ENCODE measurements at regions not wholly inside any gene's neighbourhood (a gene's known extent, or its start where the extent isn't known, plus 50 kb on each side); places are given as distances from the start of the nearest gene placed in this dataset.

DNA sequence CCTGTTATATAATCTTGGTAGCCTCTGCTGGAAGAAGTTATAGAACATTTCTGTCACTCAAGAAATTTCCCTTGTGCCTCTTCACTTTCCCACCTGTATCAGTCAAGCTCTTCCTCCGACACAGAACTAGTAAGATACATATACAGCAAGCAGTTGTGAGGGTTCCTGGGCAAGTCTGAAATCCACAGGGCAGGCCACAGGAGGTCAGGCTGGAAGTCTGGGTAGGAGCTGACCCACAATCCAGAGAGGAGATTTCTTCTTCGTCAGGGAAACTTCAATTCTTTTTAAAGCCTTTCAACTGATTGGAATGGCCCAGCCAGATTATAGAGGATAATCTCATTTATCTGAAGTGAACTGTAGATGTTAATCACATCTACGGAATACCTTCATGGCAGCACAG is 96.4 kb upstream of the FMN2 start:
- TF ChIP-seq, protein P1, sequence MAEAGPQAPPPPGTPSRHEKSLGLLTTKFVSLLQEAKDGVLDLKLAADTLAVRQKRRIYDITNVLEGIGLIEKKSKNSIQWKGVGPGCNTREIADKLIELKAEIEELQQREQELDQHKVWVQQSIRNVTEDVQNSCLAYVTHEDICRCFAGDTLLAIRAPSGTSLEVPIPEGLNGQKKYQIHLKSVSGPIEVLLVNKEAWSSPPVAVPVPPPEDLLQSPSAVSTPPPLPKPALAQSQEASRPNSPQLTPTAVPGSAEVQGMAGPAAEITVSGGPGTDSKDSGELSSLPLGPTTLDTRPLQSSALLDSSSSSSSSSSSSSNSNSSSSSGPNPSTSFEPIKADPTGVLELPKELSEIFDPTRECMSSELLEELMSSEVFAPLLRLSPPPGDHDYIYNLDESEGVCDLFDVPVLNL (CRISPR knock-in tag; IDR thresholded peaks at IDR 0.05; ENCODE audit: borderline replicate concordance, low read depth) = no peak
- TF ChIP-seq, protein P2, sequence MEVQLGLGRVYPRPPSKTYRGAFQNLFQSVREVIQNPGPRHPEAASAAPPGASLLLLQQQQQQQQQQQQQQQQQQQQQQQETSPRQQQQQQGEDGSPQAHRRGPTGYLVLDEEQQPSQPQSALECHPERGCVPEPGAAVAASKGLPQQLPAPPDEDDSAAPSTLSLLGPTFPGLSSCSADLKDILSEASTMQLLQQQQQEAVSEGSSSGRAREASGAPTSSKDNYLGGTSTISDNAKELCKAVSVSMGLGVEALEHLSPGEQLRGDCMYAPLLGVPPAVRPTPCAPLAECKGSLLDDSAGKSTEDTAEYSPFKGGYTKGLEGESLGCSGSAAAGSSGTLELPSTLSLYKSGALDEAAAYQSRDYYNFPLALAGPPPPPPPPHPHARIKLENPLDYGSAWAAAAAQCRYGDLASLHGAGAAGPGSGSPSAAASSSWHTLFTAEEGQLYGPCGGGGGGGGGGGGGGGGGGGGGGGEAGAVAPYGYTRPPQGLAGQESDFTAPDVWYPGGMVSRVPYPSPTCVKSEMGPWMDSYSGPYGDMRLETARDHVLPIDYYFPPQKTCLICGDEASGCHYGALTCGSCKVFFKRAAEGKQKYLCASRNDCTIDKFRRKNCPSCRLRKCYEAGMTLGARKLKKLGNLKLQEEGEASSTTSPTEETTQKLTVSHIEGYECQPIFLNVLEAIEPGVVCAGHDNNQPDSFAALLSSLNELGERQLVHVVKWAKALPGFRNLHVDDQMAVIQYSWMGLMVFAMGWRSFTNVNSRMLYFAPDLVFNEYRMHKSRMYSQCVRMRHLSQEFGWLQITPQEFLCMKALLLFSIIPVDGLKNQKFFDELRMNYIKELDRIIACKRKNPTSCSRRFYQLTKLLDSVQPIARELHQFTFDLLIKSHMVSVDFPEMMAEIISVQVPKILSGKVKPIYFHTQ (CRISPR knock-in tag; IDR thresholded peaks at IDR 0.05) = no peak
- no peak for TF ChIP-seq ZNF423 (CRISPR knock-in tag; IDR thresholded peaks at IDR 0.05)
- no peak for TF ChIP-seq ZNF138 (CRISPR knock-in tag; conservative IDR thresholded peaks at IDR 0.05)
- TF ChIP-seq, protein P3, sequence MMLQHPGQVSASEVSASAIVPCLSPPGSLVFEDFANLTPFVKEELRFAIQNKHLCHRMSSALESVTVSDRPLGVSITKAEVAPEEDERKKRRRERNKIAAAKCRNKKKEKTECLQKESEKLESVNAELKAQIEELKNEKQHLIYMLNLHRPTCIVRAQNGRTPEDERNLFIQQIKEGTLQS (CRISPR knock-in tag; conservative IDR thresholded peaks at IDR 0.05) = no peak
- no peak for TF ChIP-seq GABPB1 (CRISPR knock-in tag; IDR thresholded peaks at IDR 0.05)
- no peak for TF ChIP-seq RORB (CRISPR knock-in tag; IDR thresholded peaks at IDR 0.05)
- no peak for TF ChIP-seq NR2C2 (CRISPR knock-in tag; IDR thresholded peaks at IDR 0.05)
- TF ChIP-seq FOXP1 (CRISPR knock-in tag; IDR thresholded peaks at IDR 0.05; ENCODE audit: borderline replicate concordance) = no peak
- TF ChIP-seq, protein P4, sequence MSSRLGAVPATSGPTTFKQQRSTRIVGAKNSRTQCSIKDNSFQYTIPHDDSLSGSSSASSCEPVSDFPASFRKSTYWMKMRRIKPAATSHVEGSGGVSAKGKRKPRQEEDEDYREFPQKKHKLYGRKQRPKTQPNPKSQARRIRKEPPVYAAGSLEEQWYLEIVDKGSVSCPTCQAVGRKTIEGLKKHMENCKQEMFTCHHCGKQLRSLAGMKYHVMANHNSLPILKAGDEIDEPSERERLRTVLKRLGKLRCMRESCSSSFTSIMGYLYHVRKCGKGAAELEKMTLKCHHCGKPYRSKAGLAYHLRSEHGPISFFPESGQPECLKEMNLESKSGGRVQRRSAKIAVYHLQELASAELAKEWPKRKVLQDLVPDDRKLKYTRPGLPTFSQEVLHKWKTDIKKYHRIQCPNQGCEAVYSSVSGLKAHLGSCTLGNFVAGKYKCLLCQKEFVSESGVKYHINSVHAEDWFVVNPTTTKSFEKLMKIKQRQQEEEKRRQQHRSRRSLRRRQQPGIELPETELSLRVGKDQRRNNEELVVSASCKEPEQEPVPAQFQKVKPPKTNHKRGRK (CRISPR knock-in tag; IDR thresholded peaks at IDR 0.05; ENCODE audit: borderline replicate concordance) = no peak
- TF ChIP-seq TEAD4 (CRISPR knock-in tag; IDR thresholded peaks at IDR 0.05) = no peak
- TF ChIP-seq, protein P5, sequence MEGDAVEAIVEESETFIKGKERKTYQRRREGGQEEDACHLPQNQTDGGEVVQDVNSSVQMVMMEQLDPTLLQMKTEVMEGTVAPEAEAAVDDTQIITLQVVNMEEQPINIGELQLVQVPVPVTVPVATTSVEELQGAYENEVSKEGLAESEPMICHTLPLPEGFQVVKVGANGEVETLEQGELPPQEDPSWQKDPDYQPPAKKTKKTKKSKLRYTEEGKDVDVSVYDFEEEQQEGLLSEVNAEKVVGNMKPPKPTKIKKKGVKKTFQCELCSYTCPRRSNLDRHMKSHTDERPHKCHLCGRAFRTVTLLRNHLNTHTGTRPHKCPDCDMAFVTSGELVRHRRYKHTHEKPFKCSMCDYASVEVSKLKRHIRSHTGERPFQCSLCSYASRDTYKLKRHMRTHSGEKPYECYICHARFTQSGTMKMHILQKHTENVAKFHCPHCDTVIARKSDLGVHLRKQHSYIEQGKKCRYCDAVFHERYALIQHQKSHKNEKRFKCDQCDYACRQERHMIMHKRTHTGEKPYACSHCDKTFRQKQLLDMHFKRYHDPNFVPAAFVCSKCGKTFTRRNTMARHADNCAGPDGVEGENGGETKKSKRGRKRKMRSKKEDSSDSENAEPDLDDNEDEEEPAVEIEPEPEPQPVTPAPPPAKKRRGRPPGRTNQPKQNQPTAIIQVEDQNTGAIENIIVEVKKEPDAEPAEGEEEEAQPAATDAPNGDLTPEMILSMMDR (IDR thresholded peaks at IDR 0.05) = no peak
- TF ChIP-seq, protein P6, sequence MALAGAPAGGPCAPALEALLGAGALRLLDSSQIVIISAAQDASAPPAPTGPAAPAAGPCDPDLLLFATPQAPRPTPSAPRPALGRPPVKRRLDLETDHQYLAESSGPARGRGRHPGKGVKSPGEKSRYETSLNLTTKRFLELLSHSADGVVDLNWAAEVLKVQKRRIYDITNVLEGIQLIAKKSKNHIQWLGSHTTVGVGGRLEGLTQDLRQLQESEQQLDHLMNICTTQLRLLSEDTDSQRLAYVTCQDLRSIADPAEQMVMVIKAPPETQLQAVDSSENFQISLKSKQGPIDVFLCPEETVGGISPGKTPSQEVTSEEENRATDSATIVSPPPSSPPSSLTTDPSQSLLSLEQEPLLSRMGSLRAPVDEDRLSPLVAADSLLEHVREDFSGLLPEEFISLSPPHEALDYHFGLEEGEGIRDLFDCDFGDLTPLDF (CRISPR knock-in tag; IDR thresholded peaks at IDR 0.05) = no peak
- TF ChIP-seq NR3C1 (CRISPR knock-in tag; conservative IDR thresholded peaks at IDR 0.05; ENCODE audit: low read depth) = no peak
- TF ChIP-seq SMAD4 (CRISPR knock-in tag; IDR thresholded peaks at IDR 0.05) = no peak
- TF ChIP-seq, protein P7, sequence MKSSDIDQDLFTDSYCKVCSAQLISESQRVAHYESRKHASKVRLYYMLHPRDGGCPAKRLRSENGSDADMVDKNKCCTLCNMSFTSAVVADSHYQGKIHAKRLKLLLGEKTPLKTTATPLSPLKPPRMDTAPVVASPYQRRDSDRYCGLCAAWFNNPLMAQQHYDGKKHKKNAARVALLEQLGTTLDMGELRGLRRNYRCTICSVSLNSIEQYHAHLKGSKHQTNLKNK (CRISPR knock-in tag; IDR thresholded peaks at IDR 0.05) = no peak
- TF ChIP-seq, protein P8, sequence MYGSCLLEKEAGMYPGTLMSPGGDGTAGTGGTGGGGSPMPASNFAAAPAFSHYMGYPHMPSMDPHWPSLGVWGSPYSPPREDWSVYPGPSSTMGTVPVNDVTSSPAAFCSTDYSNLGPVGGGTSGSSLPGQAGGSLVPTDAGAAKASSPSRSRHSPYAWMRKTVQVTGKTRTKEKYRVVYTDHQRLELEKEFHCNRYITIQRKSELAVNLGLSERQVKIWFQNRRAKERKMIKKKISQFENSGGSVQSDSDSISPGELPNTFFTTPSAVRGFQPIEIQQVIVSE (CRISPR knock-in tag; IDR thresholded peaks at IDR 0.05; ENCODE audit: borderline replicate concordance) = no peak
- TF ChIP-seq NFATC4 (CRISPR knock-in tag; IDR thresholded peaks at IDR 0.05) = no peak
- TF ChIP-seq, protein P9, sequence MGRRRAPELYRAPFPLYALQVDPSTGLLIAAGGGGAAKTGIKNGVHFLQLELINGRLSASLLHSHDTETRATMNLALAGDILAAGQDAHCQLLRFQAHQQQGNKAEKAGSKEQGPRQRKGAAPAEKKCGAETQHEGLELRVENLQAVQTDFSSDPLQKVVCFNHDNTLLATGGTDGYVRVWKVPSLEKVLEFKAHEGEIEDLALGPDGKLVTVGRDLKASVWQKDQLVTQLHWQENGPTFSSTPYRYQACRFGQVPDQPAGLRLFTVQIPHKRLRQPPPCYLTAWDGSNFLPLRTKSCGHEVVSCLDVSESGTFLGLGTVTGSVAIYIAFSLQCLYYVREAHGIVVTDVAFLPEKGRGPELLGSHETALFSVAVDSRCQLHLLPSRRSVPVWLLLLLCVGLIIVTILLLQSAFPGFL (CRISPR knock-in tag; IDR thresholded peaks at IDR 0.05; ENCODE audit: borderline replicate concordance) = no peak
- TF ChIP-seq OVOL2 (CRISPR knock-in tag; IDR thresholded peaks at IDR 0.05; ENCODE audit: borderline replicate concordance) = no peak
- H3K36me3 Mint-ChIP-seq = peaks cover 2% of the 10 kb centered on the region; the same call in 1 of the 2 replicates
- H3K4me1 Mint-ChIP-seq = peaks cover 5% of the 10 kb centered on the region; the same call in 1 of the 2 replicates
- POLR2A ChIA-PET = no interaction called here
- ATAC-seq = no peak
- peaks cover 36% of the 10 kb centered on the region for H3K27me3 Mint-ChIP-seq (ENCODE audit: low read depth)
- CTCF ChIA-PET = interaction anchor here (1.3 kb wide), 1 partner anchor 10 kb away, joined by 6 read pairs; no protein-coding TSS in a partner anchor
- no peak for DNase-seq (ENCODE audit: low spot score)
- no peak overlapping the region for H3K4me3 Mint-ChIP-seq
- peaks cover 9% of the 10 kb centered on the region for H3K9me3 Mint-ChIP-seq
- H3K27ac Mint-ChIP-seq = no peak overlapping the region

All from WTC11 (cell line).